Muscle of arm (tissue), 1 donor: ENCODE measurements at regions not wholly inside any gene's neighbourhood (a gene's known extent, or its start where the extent isn't known, plus 50 kb on each side); places are given as distances from the start of the nearest gene placed in this dataset.

Experiments used
- DNase-seq: peaks from one replicate; pipeline ENCODE4 v3.0.0-alpha.2; 2013

- no peak for DNase-seq
Measured at GRCh38 chr4:20353646-20354045, 101.9 kb downstream of the SLIT2 start.

GRCh38 chr4:20354120-20354519 is 102.4 kb downstream of the SLIT2 start:
- DNase-seq, result no peak

DNA sequence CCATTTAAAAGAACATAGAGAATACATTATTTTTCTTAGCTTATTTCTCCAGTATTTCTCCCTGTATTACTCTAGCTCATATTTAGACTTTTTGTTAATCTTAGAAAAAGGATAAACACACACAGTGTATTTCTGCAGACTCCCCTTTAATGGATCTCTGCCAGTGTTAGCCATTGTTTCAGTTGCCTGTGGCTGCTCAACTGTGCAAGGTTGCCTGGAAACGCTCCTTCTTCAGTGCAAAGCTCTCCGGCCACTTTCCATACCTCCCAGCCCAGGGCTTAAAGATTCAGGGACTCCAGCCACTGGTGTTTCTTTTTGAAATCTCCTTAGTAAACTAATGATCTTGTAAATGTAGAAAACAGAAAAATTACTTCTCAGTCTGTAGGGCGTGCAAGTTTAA is 104.9 kb downstream of the SLIT2 start:
- peak; percentile 60 for DNase-seq

GRCh38 chr4:20358110-20358509 is 106.4 kb downstream of the SLIT2 start:
- DNase-seq, result no peak

- DNase-seq, result no peak
Measured at GRCh38 chr4:20359692-20360091, 108.0 kb downstream of the SLIT2 start.

DNA sequence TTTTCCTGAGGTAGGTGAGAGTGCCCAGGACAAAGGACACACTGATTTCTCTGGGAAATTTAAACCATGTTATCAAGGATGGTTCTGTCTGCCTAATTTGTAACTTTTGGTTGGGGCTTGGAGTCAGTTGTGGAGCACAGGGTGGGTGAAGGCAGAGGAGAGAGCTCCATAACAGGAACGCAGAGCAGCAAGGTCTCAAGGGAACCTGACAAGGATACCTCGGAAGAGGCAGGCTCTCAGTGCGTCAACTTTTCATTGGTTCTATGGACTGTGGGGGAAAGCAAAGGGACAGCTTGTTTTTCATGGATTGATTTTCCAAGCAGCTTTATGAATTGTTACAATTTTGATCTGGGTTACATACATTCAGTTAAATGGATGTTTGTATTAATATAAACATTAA is 110.4 kb downstream of the SLIT2 start:
- DNase-seq, result no peak

- no peak for DNase-seq
Measured at GRCh38 chr4:20364969-20365368, 113.3 kb downstream of the SLIT2 start.

GRCh38 chr4:20367446-20367845 is 115.7 kb downstream of the SLIT2 start:
- no peak for DNase-seq

- DNase-seq, result no peak
Measured at GRCh38 chr4:20368926-20369325, 117.2 kb downstream of the SLIT2 start.

GRCh38 chr4:20370274-20370673 is 118.6 kb downstream of the SLIT2 start:
- no peak for DNase-seq

GRCh38 chr4:20376070-20376469 is 124.4 kb downstream of the SLIT2 start:
- DNase-seq, result no peak

GRCh38 chr4:20378181-20378580 is 126.5 kb downstream of the SLIT2 start:
- DNase-seq, result no peak

DNA sequence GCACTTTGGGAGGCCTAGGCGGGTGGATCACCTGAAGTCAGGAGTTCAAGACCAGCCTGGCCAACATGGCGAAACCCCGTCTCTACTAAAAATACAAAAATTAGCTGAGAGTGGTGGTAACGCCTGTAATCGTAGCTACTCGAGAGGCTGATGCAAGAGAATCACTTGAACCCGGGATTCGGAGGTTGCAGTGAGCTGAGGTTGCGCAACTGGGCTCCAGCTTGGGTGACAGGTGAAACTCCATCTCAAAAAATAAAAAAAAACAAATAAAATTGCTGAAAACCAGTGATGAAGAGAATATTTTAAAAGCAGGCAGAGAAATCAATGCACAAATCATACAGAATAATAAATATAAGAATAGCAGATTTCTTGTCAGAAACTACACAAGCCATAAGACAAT is 129.3 kb downstream of the SLIT2 start:
- DNase-seq, result no peak

DNA sequence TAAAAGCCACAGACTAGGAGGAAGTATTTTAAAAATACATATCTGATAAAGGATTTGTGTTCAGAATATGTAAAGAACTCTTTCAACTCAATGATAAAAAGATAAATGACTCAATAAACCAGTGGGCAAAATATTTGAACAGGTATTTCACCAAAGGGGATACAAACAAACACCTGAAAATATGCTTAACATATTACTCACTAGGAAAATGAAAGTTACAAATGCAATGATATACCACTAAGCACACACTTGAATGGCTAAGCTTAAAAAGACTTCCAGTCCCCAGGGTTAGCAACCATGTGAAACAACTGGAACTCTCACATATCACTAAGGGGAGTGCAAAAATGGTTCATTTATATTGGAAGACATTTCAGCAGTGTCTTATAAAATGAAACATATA is 131.6 kb downstream of the SLIT2 start:
- DNase-seq, result no peak

- DNase-seq, result no peak
Measured at GRCh38 chr4:20383969-20384368, 132.3 kb downstream of the SLIT2 start.

DNA sequence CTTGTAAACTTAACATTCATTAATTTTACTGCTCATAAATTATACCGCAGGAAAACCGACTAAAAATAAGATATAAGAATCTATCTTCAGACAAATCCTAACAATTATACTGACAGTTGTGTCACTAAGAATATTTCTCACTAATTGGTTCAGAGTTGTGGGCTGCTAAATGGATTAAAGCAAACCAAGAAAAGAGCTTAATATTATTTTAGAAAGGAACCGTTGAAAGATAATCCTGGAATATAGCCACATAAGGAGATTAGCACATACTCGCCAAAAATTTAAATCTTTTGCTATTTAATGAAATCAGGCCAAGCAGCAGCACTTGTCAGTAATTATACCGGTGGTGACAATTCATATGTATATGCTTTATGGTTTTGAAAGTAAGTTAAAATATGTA is 132.8 kb downstream of the SLIT2 start:
- no peak for DNase-seq

DNA sequence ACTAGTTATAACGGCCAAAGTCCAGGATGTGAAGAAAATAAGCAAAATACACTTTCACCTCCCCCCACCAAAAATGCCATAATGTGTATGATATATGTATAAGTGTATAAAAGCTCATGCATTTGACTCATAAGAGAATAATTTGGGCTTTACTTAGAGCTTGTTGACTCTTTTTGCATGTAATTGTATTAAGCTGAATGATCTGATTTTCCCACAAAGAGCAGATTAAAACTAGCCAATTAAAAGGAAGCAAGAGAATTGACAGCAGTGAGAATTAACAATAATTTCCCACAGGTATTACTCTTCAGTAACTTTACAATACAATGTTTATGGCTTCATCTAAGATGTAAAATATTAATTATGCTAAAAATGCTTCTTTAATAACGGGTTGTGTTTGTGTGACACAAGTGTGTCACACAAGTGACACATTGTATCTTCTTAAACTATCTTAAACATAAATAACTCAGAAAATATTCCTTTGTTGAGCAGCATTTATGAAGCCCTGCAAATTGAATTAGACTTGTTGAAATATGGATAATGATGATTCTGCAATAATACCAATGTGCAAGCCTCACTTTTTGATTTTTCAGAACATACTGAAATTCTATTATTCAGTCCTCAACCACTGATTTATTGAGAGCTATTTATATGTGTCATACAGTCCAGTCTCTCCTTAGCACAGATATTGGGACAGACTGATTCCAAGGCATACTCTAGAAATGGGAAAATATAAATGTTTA is 134.5 kb downstream of the SLIT2 start:
- no peak for DNase-seq

DNA sequence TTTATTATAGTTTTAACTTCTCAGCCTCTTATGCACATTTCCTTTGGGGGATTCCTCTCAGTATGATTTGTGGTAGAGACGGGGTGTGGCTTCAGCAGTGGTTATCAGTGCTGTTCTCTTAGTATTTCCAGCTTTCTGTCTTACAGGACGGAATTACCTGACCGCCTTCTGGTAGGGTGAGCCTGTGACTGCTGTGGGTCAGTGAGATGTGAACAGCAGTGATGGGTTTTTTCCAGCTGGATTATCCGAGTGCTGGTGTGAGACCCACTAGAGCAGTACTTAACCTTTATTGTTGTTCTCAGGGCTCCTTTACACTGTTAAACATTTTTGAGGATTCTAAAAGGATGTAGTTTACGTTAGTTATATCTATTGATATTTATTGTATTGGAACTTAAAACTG is 135.2 kb downstream of the SLIT2 start:
- no peak for DNase-seq

- no peak for DNase-seq
Measured at GRCh38 chr4:20391198-20391597, 139.5 kb downstream of the SLIT2 start.

- no peak for DNase-seq
Measured at GRCh38 chr4:20391912-20392311, 140.2 kb downstream of the SLIT2 start.

GRCh38 chr4:20393486-20394100 is 141.9 kb downstream of the SLIT2 start:
- DNase-seq, result no peak

DNA sequence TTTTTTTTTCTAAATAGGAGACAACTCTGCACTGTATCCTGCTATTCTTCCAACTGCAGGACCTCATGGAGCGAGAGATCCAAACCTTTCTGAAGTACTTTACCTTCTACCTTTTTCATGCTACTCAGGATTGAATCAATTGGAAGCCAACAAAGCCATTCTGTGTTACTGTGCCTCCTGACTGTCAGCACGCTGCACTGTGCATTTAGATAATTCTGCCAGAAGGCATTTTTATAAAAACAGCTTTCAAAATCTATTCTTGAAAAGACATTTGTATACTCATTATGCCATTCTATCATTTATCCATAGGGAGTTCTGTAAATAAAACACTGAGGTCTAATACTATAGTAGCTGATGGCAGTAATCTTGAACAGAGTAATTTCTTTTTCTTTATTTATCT is 142.8 kb downstream of the SLIT2 start:
- no peak for DNase-seq

GRCh38 chr4:20395160-20395773 is 143.6 kb downstream of the SLIT2 start:
- no peak for DNase-seq

- no peak for DNase-seq
Measured at GRCh38 chr4:20403290-20403689, 151.6 kb downstream of the SLIT2 start.
